B cell (primary cell): ENCODE measurements at regions not wholly inside any gene's neighbourhood (a gene's known extent, or its start where the extent isn't known, plus 50 kb on each side); places are given as distances from the start of the nearest gene placed in this dataset.

Source experiments
- ATAC-seq: fragments of 200-7000 bp; cut with Tn5 transposase; one replicate; pipeline ENCODE4 v1.10.0; 2021; ENCODE audit warnings: low read depth, mild to moderate bottlenecking, moderate number of reproducible peaks, moderate library complexity
- CTCF ChIA-PET: fragments of 350-600 bp; sonication (Branson Sonifier 250); formaldehyde crosslinking; loops from one replicate; lab custom pipeline; 2021; ENCODE audit warnings: antibody characterized with exemption, inconsistent platforms; lab: Charles Lee
- POLR2A ChIA-PET: fragments of 350-600 bp; sonication (Branson Sonifier 250); formaldehyde crosslinking; loops from one replicate; lab custom pipeline; 2021; ENCODE audit warnings: antibody characterized with exemption; lab: Charles Lee
- DNase-seq: peaks from one replicate; pipeline ENCODE4 v3.0.0; 2013
- H2AFZ ChIP-seq: 2 replicates; pipeline ENCODE4 v1.6.1; 2012; ENCODE audit warnings: mild to moderate bottlenecking, low read depth, low read length; ENCODE audit not compliant: insufficient read depth, poor library complexity, severe bottlenecking
- H3K27ac ChIP-seq, 2 donors: 1 replicate in 1 of 2; 2 replicates in 1 of 2; pipeline ENCODE4 v1.5.1; 2012 to 2013; ENCODE audit warnings: low read length in 2 of 2, mild to moderate bottlenecking in 2 of 2, moderate library complexity in 1 of 2
- H3K27me3 ChIP-seq, 4 experiments: fragments of 200-600 bp in 1 of 4; sonication (generic) in 1 of 4; replicated peaks in 1 of 4; 1 replicate in 2 of 4; 2 replicates in 2 of 4; pipeline versions ENCODE4 v1.6.1 to v1.7.0; 2013 to 2016; ENCODE audit warnings: low read length in 3 of 4, mild to moderate bottlenecking in 2 of 4, mixed read lengths in 1 of 4, moderate library complexity in 1 of 4; ENCODE audit not compliant: insufficient read depth in 4 of 4, control insufficient read depth in 3 of 4; ENCODE audit errors: control extremely low read depth in 1 of 4
- H3K36me3 ChIP-seq, 2 experiments: replicated peaks in 1 of 2; 1 replicate in 1 of 2; 2 replicates in 1 of 2; pipeline versions ENCODE4 v1.6.1 to v1.7.1; 2013; ENCODE audit warnings: low read length in 1 of 2; ENCODE audit not compliant: insufficient read depth in 2 of 2, control insufficient read depth in 1 of 2; ENCODE audit errors: control extremely low read depth in 1 of 2, extremely low read depth in 1 of 2
- H3K4me1 ChIP-seq, 2 donors: fragments of 200-600 bp in 1 of 2; sonication (generic) in 1 of 2; 1 replicate in 1 of 2; 2 replicates in 1 of 2; pipeline versions ENCODE4 v1.5.1 to v1.6.1; 2013 to 2017; ENCODE audit warnings: low read length in 2 of 2; ENCODE audit not compliant: control insufficient read depth in 2 of 2, insufficient read depth in 2 of 2
- H3K4me2 ChIP-seq: replicated peaks from 2 replicates; pipeline ENCODE3; 2012; ENCODE audit warnings: mild to moderate bottlenecking, low read depth, low read length; ENCODE audit not compliant: poor library complexity, severe bottlenecking
- H3K4me3 ChIP-seq, 5 experiments: fragments of 200-600 bp in 1 of 5; sonication (generic) in 1 of 5; 1 replicate in 3 of 5; 2 replicates in 2 of 5; pipeline versions ENCODE4 v1.5.1 to v1.7.0; 2011 to 2016; ENCODE audit warnings: low read length in 4 of 5, mild to moderate bottlenecking in 4 of 5, low read depth in 2 of 5, control low read depth in 1 of 5, moderate library complexity in 1 of 5; ENCODE audit not compliant: insufficient read depth in 1 of 5; ENCODE audit errors: control extremely low read depth in 1 of 5, extremely low read depth in 1 of 5
- H3K79me2 ChIP-seq: fragments of 200-600 bp; sonication (generic); one replicate; pipeline ENCODE4 v1.6.0; 2016; ENCODE audit warnings: low read length; ENCODE audit not compliant: control insufficient read depth, insufficient read depth
- H3K9ac ChIP-seq: fragments of 200-600 bp; sonication (generic); 2 replicates; pipeline ENCODE4 v1.6.1; 2017; ENCODE audit warnings: mild to moderate bottlenecking, low read length, moderate library complexity
- H3K9me3 ChIP-seq, 3 donors: one replicate each; pipeline versions ENCODE4 v1.6.1 to v1.7.1; 2013; ENCODE audit warnings: low read length in 2 of 3; ENCODE audit not compliant: control insufficient read depth in 2 of 3, insufficient read depth in 1 of 3; ENCODE audit errors: control extremely low read depth in 1 of 3
- H4K20me1 ChIP-seq: 2 replicates; pipeline ENCODE4 v1.6.0; 2012; ENCODE audit warnings: mild to moderate bottlenecking, low read length; ENCODE audit not compliant: insufficient read depth, control insufficient read depth, poor library complexity, severe bottlenecking
- H3K27ac Mint-ChIP-seq: one replicate; pipeline ENCODE4 v1.8.0; 2021; ENCODE audit warnings: mixed read lengths
- H3K27me3 Mint-ChIP-seq: one replicate; pipeline ENCODE4 v1.8.0; 2021; ENCODE audit warnings: mixed read lengths
- H3K4me1 Mint-ChIP-seq: one replicate; pipeline ENCODE4 v1.8.0; 2021; ENCODE audit warnings: mixed read lengths
- H3K4me3 Mint-ChIP-seq: one replicate; pipeline ENCODE4 v1.8.0; 2021; ENCODE audit warnings: mixed read lengths
- H3K9me3 Mint-ChIP-seq: one replicate; pipeline ENCODE4 v1.8.0; 2022; ENCODE audit warnings: mixed read lengths; ENCODE audit not compliant: insufficient read depth
- CTCF ChIP-seq: fragments of 200-600 bp; IDR thresholded peaks from one replicate; pipeline ENCODE4 v1.8.0; 2022; ENCODE audit warnings: antibody characterized with exemption, mild to moderate bottlenecking
- EZH2 ChIP-seq: IDR thresholded peaks from 2 replicates; pipeline ENCODE4 v1.6.1; 2012; ENCODE audit warnings: borderline replicate concordance, low read depth, mild to moderate bottlenecking, moderate library complexity, low read length; ENCODE audit not compliant: insufficient read depth, poor library complexity, severe bottlenecking
- WGBS: methylation state at CpG from one replicate; pipeline ENCODE4 v1.1.5; 2013; ENCODE audit warnings: missing lambda C conversion rate; ENCODE audit not compliant: insufficient coverage; 5-methylcytosine and 5-hydroxymethylcytosine counted together
- intact Hi-C: fragments of 100-400 bp; cut with micrococcal nuclease; formaldehyde crosslinking; loops from one replicate; pipeline ENCODE4 v1.10.0; 2022

GRCh38 chr5:125311743-125312142, 565.3 kb upstream of the ZNF608 start:
- no peaks in the 10 kb centered on the region for H3K27me3 ChIP-seq
- H3K79me2 ChIP-seq, result no peaks in the 10 kb centered on the region
- H3K4me3 ChIP-seq, result no peak overlapping the region
- ATAC-seq, result no peak
- WGBS, result no CpG with 5 or more reads among the region's 1 CpG
- peaks cover 11% of the 10 kb centered on the region for H3K9me3 Mint-ChIP-seq
- no peaks in the 10 kb centered on the region for H3K4me1 Mint-ChIP-seq
- H3K27me3 Mint-ChIP-seq, result no peaks in the 10 kb centered on the region
- H3K9ac ChIP-seq, result no peak overlapping the region
- TF ChIP-seq CTCF (no peak), EZH2 (no peak)
- H3K9me3 ChIP-seq, result peaks cover 0 to 14% (median 5%) of the 10 kb centered on the region in 3 donors
- H3K27ac ChIP-seq, result no peak overlapping the region
- H3K27ac Mint-ChIP-seq, result no peak overlapping the region
- H3K4me1 ChIP-seq, result no peaks in the 10 kb centered on the region
- H3K36me3 ChIP-seq, result no peaks in the 10 kb centered on the region
- no peak for DNase-seq
- intact Hi-C loops, result no loop called here
- H3K4me3 Mint-ChIP-seq, result no peak overlapping the region
- ChIA-PET CTCF (no interaction called here), POLR2A (no interaction called here)
- H4K20me1 ChIP-seq, result no peaks in the 10 kb centered on the region
- H2AFZ ChIP-seq, result no peak overlapping the region
- H3K4me2 ChIP-seq, result no peak overlapping the region

- no peaks in the 10 kb centered on the region for H3K79me2 ChIP-seq
- CTCF ChIA-PET, result interaction anchor here (0.6 kb wide), 1 partner anchor 190 kb away, joined by 3 read pairs; no protein-coding TSS in a partner anchor
- no peak for DNase-seq
- Mint-ChIP-seq H3K4me1 (no peaks in the 10 kb centered on the region), H3K9me3 (peaks cover 10% of the 10 kb centered on the region), H3K27ac (no peak overlapping the region), H3K4me3 (no peak overlapping the region), H3K27me3 (no peaks in the 10 kb centered on the region)
- no peak overlapping the region for H3K27ac ChIP-seq
- peaks cover 0 to 9% (median 5%) of the 10 kb centered on the region in 3 donors for H3K9me3 ChIP-seq
- intact Hi-C loops, result no loop called here
- no peaks in the 10 kb centered on the region for H4K20me1 ChIP-seq
- H3K4me1 ChIP-seq, result no peaks in the 10 kb centered on the region
- 94% methylated on average over 4 of the region's 4 CpGs for WGBS
- H3K9ac ChIP-seq, result no peak overlapping the region
- H3K27me3 ChIP-seq, result no peaks in the 10 kb centered on the region
- no peak for ATAC-seq
- no peak overlapping the region for H3K4me3 ChIP-seq
- H3K36me3 ChIP-seq, result no peaks in the 10 kb centered on the region
- H3K4me2 ChIP-seq, result no peak overlapping the region
- no peak overlapping the region for H2AFZ ChIP-seq
- no peak for TF ChIP-seq EZH2
- no peak for TF ChIP-seq CTCF
- POLR2A ChIA-PET, result no interaction called here
Observed at GRCh38 chr5:125313555-125313954, 567.1 kb upstream of the ZNF608 start.
